Type B pancreatic cell (in vitro differentiated cells): ENCODE measurements at regions not wholly inside any gene's neighbourhood (a gene's known extent, or its start where the extent isn't known, plus 50 kb on each side); places are given as distances from the start of the nearest gene placed in this dataset.
A peak's percentile ranks its signal among the peaks of the same experiment; 100 is the strongest.

ENCODE experiments used
- DNase-seq: peaks from one replicate; pipeline ENCODE4 v3.0.0; 2021; ENCODE audit warnings: mixed read lengths; ENCODE audit not compliant: unreplicated experiment; ENCODE audit errors: extremely low spot score
- H3K27ac Mint-ChIP-seq: 2 replicates; pipeline ENCODE4 v1.8.0; 2021; ENCODE audit warnings: mild to moderate bottlenecking, mixed read lengths
- H3K27me3 Mint-ChIP-seq: 2 replicates; pipeline ENCODE4 v1.8.0; 2021; ENCODE audit warnings: mixed read lengths
- H3K36me3 Mint-ChIP-seq: 2 replicates; pipeline ENCODE4 v1.8.0; 2021; ENCODE audit warnings: mixed read lengths
- H3K4me1 Mint-ChIP-seq: one replicate; pipeline ENCODE4 v1.8.0; 2021; ENCODE audit warnings: mixed read lengths; ENCODE audit not compliant: unreplicated experiment
- H3K4me3 Mint-ChIP-seq: 2 replicates; pipeline ENCODE4 v1.8.0; 2021; ENCODE audit warnings: mild to moderate bottlenecking, mixed read lengths
- H3K9me3 Mint-ChIP-seq: 2 replicates; pipeline ENCODE4 v1.8.0; 2021; ENCODE audit warnings: mixed read lengths
- CTCF ChIP-seq: fragments of 200-600 bp; sonication (generic); conservative IDR thresholded peaks from 2 replicates; pipeline ENCODE4 v1.5.0; 2021; ENCODE audit warnings: antibody characterized with exemption, mild to moderate bottlenecking

- H3K27me3 Mint-ChIP-seq: no peaks in the 10 kb centered on the region
- H3K4me3 Mint-ChIP-seq: no peak overlapping the region
- H3K36me3 Mint-ChIP-seq: no peaks in the 10 kb centered on the region
- H3K27ac Mint-ChIP-seq: no peak overlapping the region
- H3K9me3 Mint-ChIP-seq: peaks cover 4% of the 10 kb centered on the region
- DNase-seq: no peak
- peaks cover 13% of the 10 kb centered on the region for H3K4me1 Mint-ChIP-seq
- TF ChIP-seq CTCF: no peak
Measured at GRCh38 chr6:133047065-133047665, 194.0 kb upstream of the EYA4 start.

- H3K27ac Mint-ChIP-seq: no peak overlapping the region
- no peaks in the 10 kb centered on the region for H3K36me3 Mint-ChIP-seq
- DNase-seq: no peak
- H3K4me3 Mint-ChIP-seq: no peak overlapping the region
- no peak for TF ChIP-seq CTCF
- H3K27me3 Mint-ChIP-seq: no peaks in the 10 kb centered on the region
- H3K4me1 Mint-ChIP-seq: peaks cover 10% of the 10 kb centered on the region
- H3K9me3 Mint-ChIP-seq: peaks cover 4% of the 10 kb centered on the region
Measured at GRCh38 chr6:133047706-133048105, 193.5 kb upstream of the EYA4 start.

GRCh38 chr6:133051240-133051639 is 189.9 kb upstream of the EYA4 start:
- no peak for DNase-seq
- Mint-ChIP-seq H3K36me3 (no peaks in the 10 kb centered on the region), H3K4me1 (peaks cover 27% of the 10 kb centered on the region), H3K27ac (no peak overlapping the region), H3K4me3 (no peak overlapping the region), H3K27me3 (no peaks in the 10 kb centered on the region), H3K9me3 (peaks cover 4% of the 10 kb centered on the region)
- TF ChIP-seq CTCF: no peak

- DNase-seq: no peak
- Mint-ChIP-seq H3K9me3 (peaks cover 4% of the 10 kb centered on the region), H3K4me1 (peaks cover 37% of the 10 kb centered on the region), H3K27me3 (no peaks in the 10 kb centered on the region), H3K36me3 (no peaks in the 10 kb centered on the region), H3K4me3 (no peak overlapping the region), H3K27ac (no peak overlapping the region)
- no peak for TF ChIP-seq CTCF
Measured at GRCh38 chr6:133052465-133052864, 188.7 kb upstream of the EYA4 start.

- peak overlapping the region; percentile 69 for H3K27ac Mint-ChIP-seq
- no peak for DNase-seq
- H3K4me3 Mint-ChIP-seq: peak overlapping the region; percentile 17
- no peaks in the 10 kb centered on the region for H3K27me3 Mint-ChIP-seq
- H3K9me3 Mint-ChIP-seq: peaks cover 4% of the 10 kb centered on the region
- no peaks in the 10 kb centered on the region for H3K36me3 Mint-ChIP-seq
- H3K4me1 Mint-ChIP-seq: peaks cover 37% of the 10 kb centered on the region
- TF ChIP-seq CTCF: no peak
Measured at GRCh38 chr6:133055441-133055966, 185.7 kb upstream of the EYA4 start.

GRCh38 chr6:133057352-133057751 is 183.8 kb upstream of the EYA4 start:
- Mint-ChIP-seq H3K9me3 (no peaks in the 10 kb centered on the region), H3K4me1 (peaks cover 27% of the 10 kb centered on the region), H3K36me3 (no peaks in the 10 kb centered on the region), H3K4me3 (no peak overlapping the region), H3K27me3 (no peaks in the 10 kb centered on the region), H3K27ac (peak overlapping the region; percentile 0)
- no peak for TF ChIP-seq CTCF
- no peak for DNase-seq
